HG03095 (cell line): ENCODE measurements at regions not wholly inside any gene's neighbourhood (a gene's known extent, or its start where the extent isn't known, plus 50 kb on each side); places are given as distances from the start of the nearest gene placed in this dataset.
"Not testable (repeated sequence)": the region's sequence is repeated elsewhere in the genome, so short reads cannot be mapped to it uniquely, and the experiment has no call there.

Experiments
- ATAC-seq: cut with Tn5 transposase; IDR thresholded peaks from one replicate; pipeline ENCODE4 v1.9.1; 2021; ENCODE audit warnings: moderate library complexity; ENCODE audit not compliant: unreplicated experiment

DNA sequence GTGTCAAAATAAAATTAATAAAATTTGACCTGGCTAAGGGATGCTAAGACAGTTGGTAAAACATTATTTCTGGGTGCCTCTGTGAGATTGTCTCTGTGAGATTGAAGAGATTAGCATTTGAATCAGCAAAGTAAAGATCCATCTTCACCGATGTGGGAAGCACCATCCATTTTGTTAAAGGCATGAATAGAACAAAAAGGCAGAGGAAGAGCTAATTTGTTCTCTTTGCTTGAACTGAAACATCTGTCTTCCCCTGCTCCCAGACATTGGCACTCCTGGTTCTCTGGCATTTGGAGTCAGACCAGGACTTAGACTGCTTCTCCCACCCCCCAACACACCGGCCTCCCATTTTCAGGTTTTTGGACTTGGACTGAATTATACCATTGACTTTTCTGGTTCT lies 603.8 kb upstream of the LINC00305 start:
- no peak for ATAC-seq

DNA sequence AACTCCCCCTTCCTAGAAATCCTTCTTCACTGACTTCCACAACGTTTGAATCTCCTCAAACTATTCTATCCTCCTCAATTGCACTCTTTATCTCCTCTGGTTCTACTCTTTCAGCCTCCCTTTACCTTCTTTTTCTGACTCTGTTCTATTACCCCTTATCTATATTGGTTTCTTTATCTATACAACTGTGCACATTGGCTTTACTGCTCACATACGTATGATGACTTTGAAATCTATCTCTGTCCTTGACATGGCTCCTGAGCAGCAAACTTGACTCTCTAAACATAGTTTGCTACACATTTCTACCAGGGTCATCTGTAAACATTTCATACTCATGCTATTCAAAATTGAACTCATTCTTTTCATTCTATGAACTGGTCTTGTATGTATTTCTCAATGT lies 601.0 kb upstream of the LINC00305 start:
- ATAC-seq = no peak

DNA sequence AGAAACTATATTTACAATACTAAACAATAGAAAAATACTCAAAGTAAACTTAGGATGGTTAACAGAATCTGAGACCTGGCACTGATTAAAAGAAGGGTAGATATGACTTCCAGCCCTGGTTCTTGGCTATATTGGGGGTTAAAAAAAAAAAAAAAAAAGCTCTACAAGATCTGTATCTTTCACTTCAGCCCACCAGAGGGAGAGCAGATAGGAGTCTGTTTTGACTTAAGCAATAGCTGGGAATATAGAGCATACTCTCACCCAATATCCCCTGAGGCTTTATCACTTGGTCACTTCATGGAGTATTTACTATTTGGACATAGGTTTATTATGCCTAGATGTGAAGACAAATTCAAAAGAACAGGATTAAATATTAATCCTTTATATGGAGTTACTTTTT lies 598.9 kb upstream of the LINC00305 start:
- no peak for ATAC-seq

DNA sequence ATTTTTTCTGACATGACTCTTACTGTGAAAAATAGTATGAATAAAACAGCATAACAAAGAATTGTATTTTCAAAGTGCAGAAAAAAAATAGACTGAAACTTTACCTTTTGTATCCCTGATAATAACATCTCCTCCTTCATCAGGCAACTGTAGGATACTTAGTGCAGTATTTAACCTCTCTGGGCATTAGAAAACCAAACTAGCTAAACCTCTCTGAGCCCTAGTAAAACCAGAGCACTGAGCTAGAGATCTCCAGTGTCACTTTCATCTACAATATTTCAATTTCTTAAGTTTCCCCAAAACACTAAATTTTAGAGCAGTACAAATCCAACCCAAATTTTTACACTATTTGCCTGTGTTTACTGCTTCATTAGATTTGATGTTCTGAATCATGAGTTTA lies 594.0 kb upstream of the LINC00305 start:
- no peak for ATAC-seq

DNA sequence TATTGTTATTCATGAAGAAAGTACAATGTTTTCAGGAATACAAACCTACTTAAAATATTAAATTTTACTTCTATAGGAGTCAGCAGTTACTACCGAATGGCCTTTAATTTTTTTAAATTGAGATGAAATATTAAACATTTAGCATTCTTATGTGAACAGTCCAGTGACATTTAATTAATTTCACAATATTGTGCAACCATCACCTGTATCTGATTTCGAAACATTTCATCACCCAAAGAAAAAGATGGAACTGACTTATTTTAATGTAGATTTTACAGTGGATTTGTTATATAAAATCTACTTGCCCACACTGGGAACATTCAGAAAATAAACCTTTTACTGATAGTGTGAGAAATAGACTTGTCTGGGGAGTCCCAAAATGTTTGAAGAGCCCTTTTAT lies 585.2 kb upstream of the LINC00305 start:
- ATAC-seq = no peak

DNA sequence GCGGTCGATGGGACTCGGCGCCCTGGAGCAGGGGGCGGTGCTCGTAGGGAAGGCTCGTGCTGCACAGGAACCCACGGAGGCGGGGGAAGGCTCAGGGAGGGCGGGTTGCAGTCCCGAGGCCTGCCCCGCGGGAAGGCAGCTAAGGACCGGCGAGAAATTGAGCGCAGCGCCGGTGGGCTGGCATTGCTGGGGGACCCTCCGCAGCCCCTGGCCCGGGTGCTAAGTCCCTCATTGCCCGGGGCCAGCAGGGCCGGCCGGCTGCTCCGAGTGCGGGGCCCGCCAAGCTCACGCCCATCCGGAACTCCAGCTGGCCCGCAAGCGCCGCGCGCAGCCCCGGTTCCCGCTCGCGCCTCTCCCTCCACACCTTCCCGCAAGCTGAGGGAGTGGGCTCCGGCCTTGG lies 576.8 kb upstream of the LINC00305 start:
- not testable (repeated sequence) for ATAC-seq

DNA sequence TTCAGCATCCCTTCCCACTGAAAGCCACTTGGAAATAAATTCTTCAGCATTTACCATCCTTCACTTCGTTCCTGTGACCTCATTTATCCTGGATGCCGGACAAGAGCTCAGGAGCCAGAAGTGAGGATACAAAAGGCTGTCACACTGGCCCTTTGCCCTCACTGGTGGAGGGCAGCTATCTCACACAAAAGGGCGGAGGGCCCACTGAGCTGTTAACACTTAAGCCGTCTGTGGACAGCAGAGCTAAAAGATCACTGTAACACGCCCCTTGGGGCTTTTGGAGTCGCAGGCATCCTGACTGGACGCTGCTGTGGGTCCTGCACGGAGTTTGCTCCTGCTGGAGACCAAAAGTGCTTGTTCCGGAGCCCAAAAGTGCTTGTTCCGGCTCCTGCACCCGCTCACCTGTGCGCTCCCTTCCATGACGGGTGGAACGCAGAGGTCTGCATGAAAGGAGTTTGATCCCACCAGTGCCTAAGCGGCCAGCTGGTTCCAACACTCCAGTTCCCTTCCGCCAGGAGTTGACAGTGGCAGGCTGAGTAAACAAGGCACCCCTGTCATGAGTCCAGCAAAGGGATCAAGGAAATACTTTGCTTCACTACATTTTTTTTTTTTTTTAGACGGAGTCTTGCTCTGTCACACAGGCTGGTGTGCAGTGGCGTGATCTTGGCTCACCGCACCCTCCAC lies 572.0 kb upstream of the LINC00305 start:
- no peak for ATAC-seq

DNA sequence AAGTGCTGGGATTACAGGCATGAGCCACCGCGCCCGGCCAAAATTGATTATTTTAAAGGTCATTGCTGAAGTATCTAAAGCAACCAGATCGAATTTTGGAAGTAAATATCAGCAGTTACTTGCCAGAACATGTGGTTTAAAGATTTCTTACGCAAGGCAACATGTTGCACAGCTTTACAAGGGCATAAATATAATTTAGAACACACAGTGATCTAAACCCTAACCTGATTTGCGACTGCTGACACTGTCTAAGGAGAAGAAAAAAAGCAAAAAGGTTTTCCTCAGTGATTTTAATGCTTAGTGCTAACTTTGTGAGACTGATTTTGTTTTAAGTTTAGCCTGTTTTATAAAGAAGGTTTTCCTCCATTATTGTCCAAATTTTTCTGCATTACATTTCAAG lies 569.9 kb upstream of the LINC00305 start:
- ATAC-seq = no peak

DNA sequence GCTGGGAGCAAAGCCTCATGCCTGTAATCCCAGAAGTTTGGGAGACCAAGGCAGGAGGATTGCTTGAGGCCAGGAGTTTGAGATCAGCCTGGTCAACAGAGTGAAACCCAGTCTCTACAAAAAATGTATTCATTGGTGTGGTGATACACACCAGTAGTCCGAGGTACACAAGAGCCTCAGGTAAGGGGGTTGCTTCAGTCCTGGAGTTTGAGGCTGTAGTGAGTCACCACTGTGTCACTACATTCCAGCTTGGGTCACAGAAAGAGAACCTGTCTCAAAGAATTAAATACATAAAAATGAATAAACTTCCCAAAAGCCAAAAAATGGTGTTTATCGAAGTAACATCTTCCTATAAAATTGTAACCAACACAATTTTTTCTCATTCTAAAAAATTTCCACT lies 568.1 kb upstream of the LINC00305 start:
- no peak for ATAC-seq

DNA sequence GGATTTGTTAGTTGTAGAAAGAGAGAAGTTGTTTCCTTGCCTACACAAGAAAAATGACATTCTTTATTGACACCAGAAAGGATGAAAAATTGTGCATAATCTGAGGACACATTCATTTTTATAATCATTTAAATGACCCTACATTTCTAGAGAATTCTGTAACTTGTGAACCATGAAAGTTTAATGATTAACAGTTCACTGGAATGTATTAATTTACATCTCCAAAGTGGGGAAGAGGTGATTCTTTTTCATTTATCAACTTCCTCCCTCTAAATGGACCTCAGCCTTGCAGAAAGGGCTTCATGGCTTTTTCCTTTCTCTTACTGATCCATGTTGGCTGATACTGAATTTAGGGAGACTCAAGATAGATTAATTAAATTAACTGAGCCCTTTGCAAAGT lies 565.2 kb upstream of the LINC00305 start:
- no peak for ATAC-seq

DNA sequence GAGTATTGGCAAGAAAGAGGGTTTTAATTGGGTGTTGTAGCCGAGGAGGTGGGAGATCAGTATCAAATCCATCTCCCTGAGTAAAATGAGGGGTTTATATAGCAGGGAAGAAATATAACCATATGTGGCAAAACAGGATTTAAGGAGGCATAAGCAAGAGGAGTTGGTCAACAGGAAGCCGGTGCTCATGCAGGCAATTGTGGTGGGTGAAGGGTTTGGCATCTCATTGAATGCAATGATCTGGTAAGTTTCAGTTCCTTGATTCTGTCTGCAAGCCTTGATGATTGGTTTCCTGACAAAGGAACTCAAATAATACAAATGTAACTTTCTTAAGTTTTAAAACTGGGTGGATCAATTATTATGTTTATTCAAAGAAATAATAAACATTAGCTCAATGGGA lies 564.4 kb upstream of the LINC00305 start:
- ATAC-seq = no peak

DNA sequence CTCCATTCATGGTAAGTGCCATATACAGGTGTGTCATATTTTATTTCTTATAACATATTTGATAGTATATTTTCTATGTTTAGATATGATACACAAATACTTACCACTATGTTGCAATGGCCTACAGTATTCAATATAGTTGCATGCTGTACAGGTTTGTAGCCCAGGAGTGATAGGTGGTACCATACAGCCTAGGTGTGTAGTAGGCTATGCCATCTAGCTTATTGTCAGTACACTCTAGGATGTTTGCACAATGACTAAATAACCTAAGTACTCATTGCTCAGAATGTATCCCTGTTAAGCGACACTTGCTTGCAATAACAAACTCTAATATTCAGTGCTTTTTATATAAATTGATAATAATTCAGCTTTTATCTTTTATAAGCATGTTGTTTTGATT lies 563.1 kb upstream of the LINC00305 start:
- no peak for ATAC-seq

DNA sequence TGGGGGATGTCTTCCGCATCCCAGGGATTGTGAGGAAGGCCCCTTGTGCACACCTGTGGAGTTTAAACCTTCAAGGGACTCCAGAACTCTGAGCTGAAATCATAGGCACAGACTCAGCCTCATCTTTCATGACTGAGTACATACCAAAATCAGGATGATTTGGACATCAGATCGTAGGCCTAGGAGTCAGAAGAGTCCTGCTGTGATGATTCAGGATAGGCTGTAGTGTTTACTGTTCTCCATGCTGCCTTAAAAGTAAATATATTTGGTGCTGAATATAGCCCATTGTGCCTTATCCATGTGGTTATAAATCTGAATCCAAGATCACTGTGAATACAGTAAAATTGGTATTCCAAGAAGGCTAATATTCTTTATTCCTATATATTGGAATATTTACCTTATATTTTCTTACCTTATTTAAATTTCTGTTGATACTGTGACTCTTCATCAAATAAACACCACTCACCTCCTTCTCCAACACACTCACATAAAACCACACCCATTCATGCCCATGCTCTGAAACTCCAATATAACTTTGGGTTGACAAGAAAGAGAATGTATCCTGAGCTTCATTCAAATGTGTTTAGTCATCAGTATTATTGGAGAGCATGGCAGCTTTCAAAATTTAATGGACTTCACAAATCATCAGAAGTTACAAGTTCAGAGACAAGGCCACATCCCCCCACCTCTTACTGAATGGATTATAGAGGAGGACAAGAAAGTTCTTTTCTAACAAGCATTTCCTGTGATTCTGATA lies 561.4 kb upstream of the LINC00305 start:
- no peak for ATAC-seq

DNA sequence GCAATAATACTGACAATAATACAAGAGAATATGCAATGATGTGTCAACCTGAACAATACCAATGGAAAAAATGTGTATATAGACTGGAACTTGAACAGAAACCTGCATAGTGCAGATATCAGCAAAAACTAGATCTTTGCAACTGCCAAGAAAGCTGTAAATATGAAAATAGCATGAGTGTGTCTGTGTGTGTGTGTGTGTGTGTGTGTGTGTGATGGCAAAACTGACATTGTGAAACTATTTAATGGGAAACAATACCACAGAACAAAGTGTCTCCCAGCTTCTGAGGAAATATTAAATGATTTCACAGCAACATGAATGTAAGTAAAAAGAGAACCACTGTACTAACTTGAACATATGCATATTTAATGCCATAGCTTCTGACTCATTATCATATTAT lies 558.2 kb upstream of the LINC00305 start:
- no peak for ATAC-seq

DNA sequence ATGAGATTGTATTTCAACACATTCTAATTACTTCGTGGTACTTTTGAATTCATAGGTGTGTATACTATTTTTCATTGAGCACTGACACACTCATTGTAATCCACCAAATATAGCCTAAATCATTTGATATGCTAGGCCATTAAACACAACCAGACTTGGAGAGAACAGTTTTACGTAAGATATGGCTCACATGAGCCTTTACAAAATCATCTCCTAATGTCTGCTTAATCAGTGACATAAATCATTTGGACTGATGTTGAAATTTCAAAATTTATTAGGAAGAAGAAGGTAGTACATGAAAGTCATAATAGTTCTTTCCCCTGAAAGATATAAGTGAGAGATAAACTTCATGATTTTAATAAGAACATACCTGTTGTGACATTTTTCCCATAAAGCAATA lies 550.2 kb upstream of the LINC00305 start:
- no peak for ATAC-seq

DNA sequence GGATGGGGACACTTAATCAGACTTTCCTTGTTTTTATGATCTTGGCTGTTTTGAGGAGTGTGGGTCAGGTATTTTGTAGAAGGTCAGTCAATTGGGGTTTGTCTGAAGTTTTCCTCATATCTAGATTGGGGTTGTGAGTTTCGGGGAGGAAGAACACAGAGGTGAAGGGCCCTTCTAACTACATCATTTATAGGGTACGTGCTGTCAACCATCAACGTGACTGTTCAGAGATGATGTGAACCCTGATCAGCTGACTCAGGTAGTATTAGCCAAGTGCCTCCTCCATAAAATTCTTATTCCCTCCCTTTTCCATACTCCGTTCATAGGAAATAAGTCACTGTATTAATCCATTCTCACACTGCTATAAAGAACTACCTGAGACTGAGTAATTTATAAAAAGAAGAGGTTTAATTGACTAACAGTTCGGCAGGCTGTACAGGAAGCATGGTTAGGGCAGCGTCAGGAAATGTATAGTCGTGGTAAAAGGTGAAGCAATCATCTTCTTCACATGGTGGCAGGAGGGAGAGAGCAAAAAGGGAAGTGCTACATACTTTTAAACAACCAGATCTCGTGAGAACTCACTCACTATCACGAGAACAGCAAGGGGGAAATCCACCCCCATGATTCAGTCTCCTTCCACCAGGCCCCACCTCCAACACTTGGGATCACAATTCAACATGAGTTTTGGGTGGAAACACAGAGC lies 547.1 kb upstream of the LINC00305 start:
- ATAC-seq = no peak

DNA sequence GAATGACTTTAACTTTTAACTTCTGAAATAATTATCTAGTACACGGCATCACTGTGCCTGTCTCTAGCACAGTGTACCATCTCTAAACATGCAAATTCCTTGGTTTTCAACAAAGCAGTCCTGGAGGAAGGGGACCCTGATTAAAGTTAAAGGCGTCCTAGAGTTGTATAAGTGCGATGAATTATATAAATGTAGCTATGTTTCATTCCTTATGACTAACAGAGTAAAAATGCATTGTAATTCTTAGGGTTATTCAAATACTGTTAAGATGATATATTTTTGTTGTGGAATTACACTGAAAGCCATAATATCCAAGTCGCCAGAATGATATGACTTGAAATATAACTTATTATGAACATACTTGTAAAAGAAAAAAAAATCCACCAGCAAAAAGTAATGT lies 544.9 kb upstream of the LINC00305 start:
- ATAC-seq = no peak

DNA sequence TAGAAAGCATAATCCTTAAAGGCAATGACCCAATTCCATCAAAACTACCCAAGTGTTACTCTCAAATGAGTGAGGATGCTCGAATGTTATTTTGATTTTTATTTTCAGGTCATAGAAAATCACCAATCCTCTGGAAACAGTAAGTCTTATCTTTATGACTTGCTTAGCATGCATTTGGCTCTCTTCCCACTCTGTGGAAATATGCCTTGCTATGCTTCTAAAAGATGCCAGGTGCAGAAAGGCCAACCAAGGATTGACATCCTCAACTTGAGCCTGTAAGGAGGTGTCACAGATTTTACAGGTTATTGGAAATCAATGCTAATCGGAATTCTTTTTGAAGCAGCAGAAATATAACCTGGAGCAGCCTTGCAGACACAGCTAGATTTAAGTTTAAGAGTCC lies 543.9 kb upstream of the LINC00305 start:
- no peak for ATAC-seq

DNA sequence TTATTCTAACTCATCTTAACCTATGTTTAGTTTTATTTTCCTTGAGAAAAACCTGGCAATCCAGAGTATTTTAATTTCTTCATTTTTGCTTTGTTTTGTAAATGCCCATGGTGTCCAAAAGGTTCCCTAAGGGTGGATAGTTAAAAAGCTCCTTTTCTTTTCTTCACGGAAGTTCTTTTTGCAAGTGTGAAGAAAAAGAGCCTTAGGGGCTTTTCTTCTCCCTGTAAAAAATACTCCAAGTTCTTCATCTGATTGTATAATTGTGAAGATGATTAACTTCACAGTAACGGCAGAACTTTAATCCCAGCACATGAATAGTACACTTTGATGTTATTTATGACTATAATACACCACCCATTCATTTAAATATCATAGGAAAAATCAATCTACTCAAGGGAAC lies 530.2 kb upstream of the LINC00305 start:
- no peak for ATAC-seq

DNA sequence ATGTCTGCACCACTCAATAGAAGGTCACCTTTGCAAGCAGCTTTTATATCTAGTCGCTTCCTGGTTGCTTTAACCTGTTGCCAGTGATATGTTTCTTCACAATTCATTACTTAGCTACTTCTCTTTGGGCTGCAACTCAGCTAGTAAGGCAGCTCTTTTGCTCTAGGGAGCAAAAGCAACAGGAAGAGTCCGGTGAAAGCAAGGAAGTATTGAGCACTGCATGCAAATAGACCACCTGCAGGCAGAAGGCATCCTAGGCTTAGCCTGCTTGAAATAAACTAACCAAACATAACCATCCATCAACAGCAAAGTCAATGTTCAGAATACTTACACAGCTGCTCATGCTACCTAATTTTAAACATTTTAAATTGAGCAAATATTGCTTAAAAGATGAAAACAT lies 529.2 kb upstream of the LINC00305 start:
- ATAC-seq = no peak

DNA sequence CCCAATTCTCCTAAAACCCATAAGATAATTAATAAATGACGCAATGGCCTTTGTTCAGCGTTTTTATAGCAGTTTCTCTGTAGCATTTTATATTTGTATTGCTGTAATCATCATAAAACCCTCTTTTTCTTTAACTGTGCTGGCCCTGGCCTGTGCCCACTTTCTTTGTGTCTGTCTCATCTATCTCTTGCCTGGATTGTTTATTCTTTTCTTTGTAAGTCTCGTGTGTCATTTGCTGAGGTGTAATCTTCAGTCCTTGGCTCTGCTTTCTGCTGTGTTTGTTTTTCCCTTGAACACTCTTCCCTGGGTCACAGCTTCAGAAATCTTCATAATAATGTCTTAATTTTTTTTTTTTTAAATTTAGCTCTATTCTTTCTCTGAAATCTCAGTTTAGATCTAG lies 525.8 kb upstream of the LINC00305 start:
- no peak for ATAC-seq

DNA sequence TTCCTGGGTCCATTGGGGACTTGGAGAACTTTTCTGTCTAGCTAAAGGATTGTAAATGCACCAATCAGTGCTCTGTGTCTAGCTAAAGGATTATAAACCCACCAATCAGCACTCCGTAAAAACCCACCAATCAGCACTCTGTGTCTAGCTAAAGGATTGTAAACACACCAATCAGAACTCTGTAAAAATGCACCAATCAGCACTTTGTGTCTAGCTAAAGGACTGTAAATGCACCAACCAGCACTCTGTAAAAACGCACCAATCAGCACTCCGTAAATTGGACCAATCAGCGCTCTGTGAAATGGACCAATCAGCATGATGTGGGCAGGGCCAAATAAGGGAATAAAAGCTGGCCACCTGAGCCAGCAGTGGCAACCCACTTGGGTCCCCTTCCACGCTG lies 522.4 kb upstream of the LINC00305 start:
- ATAC-seq = not testable (repeated sequence)
